Testis (tissue), 2 donors: ENCODE measurements at regions not wholly inside any gene's neighbourhood (a gene's known extent, or its start where the extent isn't known, plus 50 kb on each side); places are given as distances from the start of the nearest gene placed in this dataset.

Experiments
- DNase-seq: peaks from one replicate; pipeline ENCODE4 v3.0.0-alpha.2; 2019
- H3K27ac ChIP-seq, 2 donors: fragments of 200-600 bp; sonication (generic); one replicate each; pipeline ENCODE4 v1.5.1; 2019
- H3K27me3 ChIP-seq: fragments of 200-600 bp; sonication (generic); one replicate; pipeline ENCODE4 v1.5.1; 2019
- H3K36me3 ChIP-seq: fragments of 200-600 bp; sonication (generic); one replicate; pipeline ENCODE4 v1.5.1; 2017; ENCODE audit warnings: low read depth; ENCODE audit errors: missing control alignments
- H3K4me1 ChIP-seq: fragments of 200-600 bp; sonication (generic); one replicate; pipeline ENCODE4 v1.5.1; 2019
- H3K4me3 ChIP-seq, 2 donors: fragments of 200-600 bp; sonication (generic); one replicate each; pipeline ENCODE4 v1.5.1; 2017 to 2019
- H3K9me3 ChIP-seq: fragments of 200-600 bp; sonication (generic); one replicate; pipeline ENCODE4 v1.5.1; 2017
- CTCF ChIP-seq, 3 experiments: fragments of 450-650 bp in 2 of 3; fragments of 200-600 bp in 1 of 3; sonication (generic) in 1 of 3; IDR thresholded peaks; one replicate each; pipeline ENCODE4 v1.5.1; 2016 to 2019; ENCODE audit warnings: antibody characterized with exemption in 3 of 3, mild to moderate bottlenecking in 2 of 3, moderate library complexity in 1 of 3
- POLR2A ChIP-seq: fragments of 450-650 bp; IDR thresholded peaks from one replicate; pipeline ENCODE4 v1.6.1; 2017; ENCODE audit warnings: antibody characterized with exemption, mild to moderate bottlenecking, moderate library complexity
- WGBS, 2 donors: methylation state at CpG; one replicate each; pipeline ENCODE4 v1.1.5; 2018; 5-methylcytosine and 5-hydroxymethylcytosine counted together
- intact Hi-C: fragments of 100-400 bp; cut with DNase I; formaldehyde crosslinking; loops from one replicate; pipeline ENCODE4 v1.15.1; 2023; ENCODE audit warnings: low total_unique reads

GRCh38 chr11:134716582-134716981 is 304.5 kb upstream of the B3GAT1 start:
- TF ChIP-seq CTCF (IDR thresholded peaks at IDR 0.05) (no peak), POLR2A (no peak)
- Histone ChIP-seq H3K9me3 (no peaks in the 10 kb centered on the region), H3K4me3 (no peak overlapping the region), H3K4me1 (no peaks in the 10 kb centered on the region), H3K27me3 (no peaks in the 10 kb centered on the region), H3K27ac (no peak overlapping the region), H3K36me3 (no peaks in the 10 kb centered on the region)
- intact Hi-C loops, result no loop called here
- no peak for DNase-seq
- 55 to 67% methylated on average over 4 of the region's 4 CpGs for WGBS, 2 donors

GRCh38 chr11:134714021-134714656 is 302.1 kb upstream of the B3GAT1 start:
- no peak overlapping the region for H3K4me3 ChIP-seq
- no peak overlapping the region for H3K27ac ChIP-seq
- no peaks in the 10 kb centered on the region for H3K36me3 ChIP-seq
- 12 to 27% methylated on average over 9 to 10 of the region's 10 CpGs for WGBS, 2 donors
- no peak for TF ChIP-seq POLR2A
- intact Hi-C loops, result no loop called here
- H3K9me3 ChIP-seq, result no peaks in the 10 kb centered on the region
- no peaks in the 10 kb centered on the region for H3K27me3 ChIP-seq
- H3K4me1 ChIP-seq, result no peaks in the 10 kb centered on the region
- DNase-seq, result no peak

- TF ChIP-seq POLR2A (no peak), CTCF (IDR thresholded peaks at IDR 0.05) (no peak)
- H3K9me3 ChIP-seq, result no peaks in the 10 kb centered on the region
- no peaks in the 10 kb centered on the region for H3K36me3 ChIP-seq
- DNase-seq, result peak; percentile 80
- 55 to 75% methylated on average over 47 of the region's 47 CpGs for WGBS, 2 donors
- peak overlapping the region; percentile 37 to 54 for H3K4me3 ChIP-seq
- H3K27ac ChIP-seq, result no peak overlapping the region
- no peaks in the 10 kb centered on the region for H3K4me1 ChIP-seq
- no peaks in the 10 kb centered on the region for H3K27me3 ChIP-seq
- intact Hi-C loops, result no loop called here
These were observed 300.4 kb upstream of the B3GAT1 start for GRCh38 chr11:134712228-134713145.

GRCh38 chr11:134711588-134711987 is 299.5 kb upstream of the B3GAT1 start:
- no peaks in the 10 kb centered on the region for H3K36me3 ChIP-seq
- WGBS, 2 donors, result 43 to 51% methylated on average over 8 of the region's 8 CpGs
- H3K27ac ChIP-seq, result no peak overlapping the region
- DNase-seq, result no peak
- TF ChIP-seq POLR2A, result no peak
- no peak for TF ChIP-seq CTCF (IDR thresholded peaks at IDR 0.05)
- H3K27me3 ChIP-seq, result no peaks in the 10 kb centered on the region
- intact Hi-C loops, result no loop called here
- H3K4me3 ChIP-seq, result peak overlapping the region in 1 of 2 donors; percentile 54
- H3K9me3 ChIP-seq, result no peaks in the 10 kb centered on the region
- H3K4me1 ChIP-seq, result no peaks in the 10 kb centered on the region

GRCh38 chr11:134710861-134711407 is 298.9 kb upstream of the B3GAT1 start:
- H3K27me3 ChIP-seq, result no peaks in the 10 kb centered on the region
- H3K9me3 ChIP-seq, result no peaks in the 10 kb centered on the region
- H3K4me1 ChIP-seq, result no peaks in the 10 kb centered on the region
- 64 to 70% methylated on average over 4 of the region's 4 CpGs for WGBS, 2 donors
- no peak overlapping the region for H3K4me3 ChIP-seq
- no peak for TF ChIP-seq POLR2A
- no peak for TF ChIP-seq CTCF (IDR thresholded peaks at IDR 0.05)
- H3K27ac ChIP-seq, result no peak overlapping the region
- intact Hi-C loops, result no loop called here
- DNase-seq, result no peak
- no peaks in the 10 kb centered on the region for H3K36me3 ChIP-seq
